Esophagus squamous epithelium (tissue), 5 donors: ENCODE measurements at regions not wholly inside any gene's neighbourhood (a gene's known extent, or its start where the extent isn't known, plus 50 kb on each side); places are given as distances from the start of the nearest gene placed in this dataset.

Experiments used
- DNase-seq: peaks from one replicate; lab custom pipeline; 2025; lab: John Stamatoyannopoulos, UW
- H3K27ac ChIP-seq, 4 donors: fragments of 200-600 bp; sonication (generic); one replicate each; pipeline ENCODE4 v1.5.1; 2016 to 2019; ENCODE audit warnings: mild to moderate bottlenecking in 1 of 4
- H3K27me3 ChIP-seq, 4 donors: fragments of 200-600 bp; sonication (generic); 1 replicate in 3 of 4; 2 replicates in 1 of 4; pipeline versions ENCODE4 v1.5.1 to v1.6.0; 2017 to 2021; ENCODE audit warnings: antibody characterized with exemption in 1 of 4
- H3K36me3 ChIP-seq, 3 donors: fragments of 200-600 bp; sonication (generic); one replicate each; pipeline ENCODE4 v1.5.1; 2016 to 2019
- H3K4me1 ChIP-seq, 3 donors: fragments of 200-600 bp; sonication (generic); one replicate each; pipeline ENCODE4 v1.5.1; 2017 to 2019
- H3K4me3 ChIP-seq, 4 donors: fragments of 200-600 bp; sonication (generic); 1 replicate in 3 of 4; 2 replicates in 1 of 4; pipeline ENCODE4 v1.5.1; 2016 to 2019; ENCODE audit warnings: mild to moderate bottlenecking in 2 of 4, moderate library complexity in 1 of 4
- H3K9me3 ChIP-seq, 3 donors: fragments of 200-600 bp; sonication (generic); one replicate each; pipeline ENCODE4 v1.5.1; 2016 to 2019
- CTCF ChIP-seq, 6 experiments: fragments of 450-650 bp in 4 of 6; fragments of 200-600 bp in 2 of 6; sonication (generic) in 2 of 6; IDR thresholded peaks; one replicate each; pipeline ENCODE4 v1.5.1; 2016 to 2019; ENCODE audit warnings: antibody characterized with exemption in 6 of 6, mild to moderate bottlenecking in 4 of 6, moderate library complexity in 4 of 6
- POLR2A ChIP-seq, 4 donors: fragments of 450-650 bp; IDR thresholded peaks; one replicate each; pipeline ENCODE4 v1.6.1; 2017; ENCODE audit warnings: antibody characterized with exemption in 4 of 4, mild to moderate bottlenecking in 4 of 4, moderate library complexity in 3 of 4
- WGBS, 2 donors: methylation state at CpG; one replicate each; pipeline ENCODE4 v1.1.5; 2018; 5-methylcytosine and 5-hydroxymethylcytosine counted together
- intact Hi-C: fragments of 100-400 bp; cut with DNase I; formaldehyde crosslinking; loops from one replicate; pipeline ENCODE4 v1.15.0; 2022
- donor health status: DM: yes; HTN: yes; CAD: no.

GRCh38 chr6:119676961-119677360, 327.4 kb upstream of the MAN1A1 start:
- TF ChIP-seq CTCF (IDR thresholded peaks at IDR 0.05): no peak
- TF ChIP-seq POLR2A (IDR thresholded peaks at IDR 0.05): no peak
- Histone ChIP-seq H3K4me1 (no peaks in the 10 kb centered on the region), H3K4me3 (no peak overlapping the region), H3K36me3 (no peaks in the 10 kb centered on the region), H3K9me3 (no peaks in the 10 kb centered on the region), H3K27me3 (no peaks in the 10 kb centered on the region), H3K27ac (no peak overlapping the region)
- intact Hi-C loops: no loop called here
- no peak for DNase-seq
- 88 to 89% methylated on average over 4 of the region's 4 CpGs for WGBS, 2 donors

GRCh38 chr6:119676230-119676629, 326.7 kb upstream of the MAN1A1 start:
- H3K36me3 ChIP-seq: no peaks in the 10 kb centered on the region
- no peaks in the 10 kb centered on the region for H3K9me3 ChIP-seq
- WGBS, 2 donors: 79 to 92% methylated on average over 1 of the region's 1 CpG
- H3K4me3 ChIP-seq: no peak overlapping the region
- intact Hi-C loops: no loop called here
- H3K27me3 ChIP-seq: no peaks in the 10 kb centered on the region
- no peak for DNase-seq
- no peak for TF ChIP-seq POLR2A (IDR thresholded peaks at IDR 0.05)
- TF ChIP-seq CTCF (IDR thresholded peaks at IDR 0.05): no peak
- H3K27ac ChIP-seq: no peak overlapping the region
- no peaks in the 10 kb centered on the region for H3K4me1 ChIP-seq

- H3K27me3 ChIP-seq: no peaks in the 10 kb centered on the region
- no peaks in the 10 kb centered on the region for H3K9me3 ChIP-seq
- H3K36me3 ChIP-seq: no peaks in the 10 kb centered on the region
- H3K4me1 ChIP-seq: no peaks in the 10 kb centered on the region
- TF ChIP-seq POLR2A (IDR thresholded peaks at IDR 0.05) (no peak), CTCF (IDR thresholded peaks at IDR 0.05) (no peak)
- no peak overlapping the region for H3K4me3 ChIP-seq
- no peak for DNase-seq
- H3K27ac ChIP-seq: no peak overlapping the region
- intact Hi-C loops: no loop called here
These were observed 324.2 kb upstream of the MAN1A1 start for GRCh38 chr6:119673741-119674140.

- Histone ChIP-seq H3K9me3 (no peaks in the 10 kb centered on the region), H3K4me1 (no peaks in the 10 kb centered on the region), H3K27me3 (no peaks in the 10 kb centered on the region), H3K36me3 (no peaks in the 10 kb centered on the region), H3K4me3 (no peak overlapping the region), H3K27ac (no peak overlapping the region)
- TF ChIP-seq POLR2A (IDR thresholded peaks at IDR 0.05) (no peak), CTCF (IDR thresholded peaks at IDR 0.05) (no peak)
- no peak for DNase-seq
- intact Hi-C loops: no loop called here
- 72 to 93% methylated on average over 1 of the region's 1 CpG for WGBS, 2 donors
These were observed 323.2 kb upstream of the MAN1A1 start for GRCh38 chr6:119672725-119673124.

GRCh38 chr6:119671105-119671504, 321.5 kb upstream of the MAN1A1 start:
- intact Hi-C loops: no loop called here
- 79 to 81% methylated on average over 2 of the region's 2 CpGs for WGBS, 2 donors
- no peak for TF ChIP-seq CTCF (IDR thresholded peaks at IDR 0.05)
- TF ChIP-seq POLR2A (IDR thresholded peaks at IDR 0.05): no peak

More at GRCh38 chr6:119671105-119671504, 321.5 kb upstream of the MAN1A1 start:
- Histone ChIP-seq H3K36me3 (no peaks in the 10 kb centered on the region), H3K4me3 (no peak overlapping the region), H3K27ac (no peak overlapping the region), H3K4me1 (no peaks in the 10 kb centered on the region), H3K9me3 (no peaks in the 10 kb centered on the region), H3K27me3 (no peaks in the 10 kb centered on the region)
- no peak for DNase-seq
